HUES6 (cell line): ENCODE measurements at regions not wholly inside any gene's neighbourhood (a gene's known extent, or its start where the extent isn't known, plus 50 kb on each side); places are given as distances from the start of the nearest gene placed in this dataset.

Experiments used
- H3K27ac ChIP-seq: 2 replicates; pipeline ENCODE4 v1.7.0; 2013; ENCODE audit warnings: low read depth, mild to moderate bottlenecking, low read length, inconsistent platforms
- H3K27me3 ChIP-seq: 2 replicates; pipeline ENCODE4 v1.6.1; 2013; ENCODE audit warnings: low read length; ENCODE audit not compliant: control insufficient read depth, insufficient read depth
- H3K36me3 ChIP-seq: 2 replicates; pipeline ENCODE4 v1.6.1; 2013; ENCODE audit warnings: low read length; ENCODE audit not compliant: control insufficient read depth, insufficient read depth
- H3K4me1 ChIP-seq: 2 replicates; pipeline ENCODE4 v1.6.1; 2013; ENCODE audit warnings: low read length; ENCODE audit not compliant: control insufficient read depth, insufficient read depth
- H3K4me3 ChIP-seq: 2 replicates; pipeline ENCODE4 v1.5.1; 2013; ENCODE audit warnings: low read depth, low read length
- H3K9ac ChIP-seq: one replicate; pipeline ENCODE4 v1.6.1; 2013; ENCODE audit warnings: mild to moderate bottlenecking, low read length
- H3K9me3 ChIP-seq: 2 replicates; pipeline ENCODE4 v1.6.1; 2013; ENCODE audit warnings: low read depth, low read length; ENCODE audit not compliant: control insufficient read depth, insufficient read depth

GRCh38 chr9:119537138-119537537 lies 167.9 kb upstream of the BRINP1 start:
- Histone ChIP-seq H3K9me3 (no peaks in the 10 kb centered on the region), H3K9ac (no peak overlapping the region), H3K4me1 (peaks cover 10% of the 10 kb centered on the region), H3K27ac (no peak overlapping the region), H3K4me3 (no peak overlapping the region), H3K27me3 (no peaks in the 10 kb centered on the region), H3K36me3 (no peaks in the 10 kb centered on the region)

- H3K27me3 ChIP-seq, result no peaks in the 10 kb centered on the region
- no peaks in the 10 kb centered on the region for H3K9me3 ChIP-seq
- no peaks in the 10 kb centered on the region for H3K36me3 ChIP-seq
- H3K4me3 ChIP-seq, result no peak overlapping the region
- H3K27ac ChIP-seq, result no peak overlapping the region
- H3K9ac ChIP-seq, result no peak overlapping the region
- H3K4me1 ChIP-seq, result peaks cover 7% of the 10 kb centered on the region
These were observed 164.3 kb upstream of the BRINP1 start for GRCh38 chr9:119533504-119533903.

DNA sequence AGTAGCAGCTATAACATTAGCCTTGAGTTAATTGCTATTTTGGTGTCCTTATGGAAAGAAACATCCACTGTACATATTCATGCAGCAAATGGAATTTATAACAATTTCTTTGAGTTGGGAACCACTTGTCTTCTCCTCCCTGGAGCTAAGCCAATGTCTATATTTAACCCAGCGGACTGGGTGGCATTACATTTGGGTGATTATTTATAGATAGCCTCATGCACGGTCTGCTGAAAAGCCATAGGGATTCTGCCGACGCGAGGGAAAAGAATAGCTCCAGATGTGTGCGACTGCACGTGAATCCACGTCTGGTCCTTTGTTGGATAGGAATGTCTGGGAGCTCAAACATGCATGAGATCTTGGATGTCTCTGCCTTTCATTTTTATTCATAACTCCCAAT lies 157.5 kb upstream of the BRINP1 start:
- Histone ChIP-seq H3K4me3 (no peak overlapping the region), H3K27ac (no peak overlapping the region), H3K27me3 (no peaks in the 10 kb centered on the region), H3K9me3 (peaks cover 3% of the 10 kb centered on the region; the same call in 1 of the 2 replicates), H3K36me3 (no peaks in the 10 kb centered on the region), H3K4me1 (no peaks in the 10 kb centered on the region), H3K9ac (no peak overlapping the region)

DNA sequence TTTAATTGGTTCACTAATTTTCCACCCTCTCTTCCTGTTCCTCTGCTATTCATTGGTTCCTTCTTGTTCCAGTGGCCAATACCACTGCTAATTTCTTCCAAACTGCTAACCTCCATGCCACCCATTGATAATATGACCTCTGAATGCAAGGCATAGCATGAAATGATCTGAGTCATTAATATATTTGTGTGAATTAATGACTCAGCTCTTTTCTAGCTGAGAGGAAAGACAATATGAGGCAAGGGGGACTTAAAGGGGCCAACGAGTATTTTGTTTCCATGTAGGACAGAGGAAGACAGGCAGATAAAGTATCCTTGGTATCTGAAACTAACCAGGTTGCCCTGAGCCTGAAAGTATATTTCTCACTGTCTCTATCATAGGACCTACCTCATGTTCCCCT lies 154.3 kb upstream of the BRINP1 start:
- H3K36me3 ChIP-seq, result no peaks in the 10 kb centered on the region
- H3K4me3 ChIP-seq, result no peak overlapping the region
- peaks cover 3% of the 10 kb centered on the region; the same call in 1 of the 2 replicates for H3K9me3 ChIP-seq
- H3K27me3 ChIP-seq, result no peaks in the 10 kb centered on the region
- H3K9ac ChIP-seq, result no peak overlapping the region
- no peak overlapping the region for H3K27ac ChIP-seq
- H3K4me1 ChIP-seq, result no peaks in the 10 kb centered on the region

GRCh38 chr9:119522381-119522780 lies 153.1 kb upstream of the BRINP1 start:
- Histone ChIP-seq H3K27me3 (no peaks in the 10 kb centered on the region), H3K36me3 (no peaks in the 10 kb centered on the region), H3K27ac (no peak overlapping the region), H3K4me3 (no peak overlapping the region), H3K9ac (no peak overlapping the region), H3K4me1 (no peaks in the 10 kb centered on the region), H3K9me3 (peaks cover 3% of the 10 kb centered on the region; the same call in 1 of the 2 replicates)

GRCh38 chr9:119509291-119509905 lies 140.2 kb upstream of the BRINP1 start:
- H3K4me3 ChIP-seq, result no peak overlapping the region
- H3K27ac ChIP-seq, result no peak overlapping the region
- H3K9me3 ChIP-seq, result no peaks in the 10 kb centered on the region
- H3K4me1 ChIP-seq, result no peaks in the 10 kb centered on the region
- no peaks in the 10 kb centered on the region for H3K36me3 ChIP-seq
- H3K9ac ChIP-seq, result no peak overlapping the region
- no peaks in the 10 kb centered on the region for H3K27me3 ChIP-seq

- H3K4me3 ChIP-seq, result no peak overlapping the region
- H3K9ac ChIP-seq, result no peak overlapping the region
- H3K36me3 ChIP-seq, result no peaks in the 10 kb centered on the region
These were observed 132.1 kb upstream of the BRINP1 start for GRCh38 chr9:119501374-119501773.

DNA sequence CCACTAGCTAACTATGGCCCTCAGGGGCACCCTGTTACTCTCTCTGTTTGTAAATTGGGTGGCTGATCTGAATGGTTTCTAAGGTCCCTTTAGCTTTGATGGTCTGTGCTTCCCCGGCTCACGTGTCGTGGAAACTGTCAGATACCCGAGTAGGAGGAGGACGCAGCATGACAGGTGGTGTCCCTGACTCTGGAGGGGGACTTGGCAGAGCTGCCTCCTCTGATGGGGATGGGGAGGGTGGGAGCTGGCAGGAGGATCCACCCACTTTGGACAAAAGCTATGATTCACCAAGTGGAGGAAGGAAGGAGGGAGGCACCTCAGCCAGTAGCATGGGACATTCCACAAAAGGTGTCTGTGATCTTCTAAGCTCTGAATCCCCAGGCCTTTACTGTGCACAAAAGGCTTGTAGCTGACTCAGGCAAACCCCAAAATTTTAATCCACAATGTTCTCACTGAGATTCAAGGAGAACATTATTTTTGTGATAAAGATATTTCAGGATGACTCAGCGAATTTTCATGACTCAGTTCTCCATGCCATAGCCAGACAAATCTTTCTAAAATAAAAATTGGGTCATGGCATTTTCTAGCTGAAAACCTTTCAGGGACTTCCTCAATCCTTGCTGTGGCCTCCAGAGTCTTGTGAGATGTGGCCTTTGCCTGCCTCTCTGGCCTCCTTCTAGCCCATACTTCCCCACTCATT lies 131.0 kb upstream of the BRINP1 start:
- Histone ChIP-seq H3K36me3 (no peaks in the 10 kb centered on the region), H3K27me3 (no peaks in the 10 kb centered on the region), H3K4me1 (no peaks in the 10 kb centered on the region), H3K27ac (no peak overlapping the region), H3K4me3 (no peak overlapping the region), H3K9me3 (no peaks in the 10 kb centered on the region), H3K9ac (no peak overlapping the region)

More at GRCh38 chr9:119501374-119501773, 132.1 kb upstream of the BRINP1 start:
- Histone ChIP-seq H3K27me3 (no peaks in the 10 kb centered on the region), H3K4me1 (no peaks in the 10 kb centered on the region), H3K9me3 (no peaks in the 10 kb centered on the region), H3K27ac (no peak overlapping the region)

- no peak overlapping the region for H3K9ac ChIP-seq
- H3K36me3 ChIP-seq, result no peaks in the 10 kb centered on the region
- H3K27ac ChIP-seq, result no peak overlapping the region
- H3K27me3 ChIP-seq, result no peaks in the 10 kb centered on the region
- H3K4me1 ChIP-seq, result peaks cover 9% of the 10 kb centered on the region; the same call in 1 of the 2 replicates
- no peak overlapping the region for H3K4me3 ChIP-seq
- H3K9me3 ChIP-seq, result 0 out of 2 replicates have a peak, but pooled peaks cover 3% of the 10 kb centered on the region
These were observed 118.0 kb upstream of the BRINP1 start for GRCh38 chr9:119487118-119487827.

GRCh38 chr9:119483153-119483552 lies 113.9 kb upstream of the BRINP1 start:
- Histone ChIP-seq H3K27ac (no peak overlapping the region), H3K36me3 (no peaks in the 10 kb centered on the region), H3K9ac (no peak overlapping the region), H3K9me3 (no peaks in the 10 kb centered on the region), H3K4me1 (peaks cover 9% of the 10 kb centered on the region; the same call in 1 of the 2 replicates), H3K27me3 (no peaks in the 10 kb centered on the region), H3K4me3 (no peak overlapping the region)

DNA sequence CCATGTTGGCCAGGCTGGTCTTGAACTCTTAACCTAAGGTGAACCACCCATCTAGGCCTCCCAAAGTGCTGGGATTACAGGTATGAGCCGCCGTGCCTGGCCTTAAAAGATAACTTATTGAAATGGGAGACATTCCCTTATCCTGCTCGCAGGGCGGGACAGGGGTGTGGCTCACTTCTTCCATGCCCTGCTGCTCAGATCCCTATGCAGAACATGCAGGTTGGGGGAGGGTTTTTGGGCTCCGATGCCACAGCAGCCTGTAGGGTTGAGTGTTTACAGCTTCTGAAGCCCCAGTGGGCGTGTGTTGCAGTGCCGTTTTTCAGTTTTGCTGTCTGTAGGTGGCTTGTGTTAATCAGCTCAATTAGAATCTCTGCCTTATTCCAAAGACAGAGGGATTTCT lies 108.0 kb upstream of the BRINP1 start:
- no peak overlapping the region for H3K27ac ChIP-seq
- no peak overlapping the region for H3K4me3 ChIP-seq
- no peaks in the 10 kb centered on the region for H3K36me3 ChIP-seq
- H3K9ac ChIP-seq, result no peak overlapping the region
- no peaks in the 10 kb centered on the region for H3K9me3 ChIP-seq
- H3K27me3 ChIP-seq, result no peaks in the 10 kb centered on the region
- H3K4me1 ChIP-seq, result no peaks in the 10 kb centered on the region
